H1 (cell line): ENCODE measurements at regions not wholly inside any gene's neighbourhood (a gene's known extent, or its start where the extent isn't known, plus 50 kb on each side); places are given as distances from the start of the nearest gene placed in this dataset.

Experiments
- EGR1 ChIP-seq: IDR thresholded peaks from 2 replicates; pipeline ENCODE4 v1.6.1; 2011; ENCODE audit warnings: low read depth, low read length, borderline replicate concordance
- RBBP5 ChIP-seq: IDR thresholded peaks from 2 replicates; pipeline ENCODE4 v1.7.1; 2012; ENCODE audit warnings: low read depth, mild to moderate bottlenecking, inconsistent platforms, low read length, moderate library complexity, borderline replicate concordance
- SIRT6 ChIP-seq: IDR thresholded peaks from one replicate; pipeline ENCODE4 v1.7.1; 2012; ENCODE audit warnings: low read length, inconsistent platforms
- TBP ChIP-seq: IDR thresholded peaks from 2 replicates; pipeline ENCODE4 v1.6.1; 2011; ENCODE audit warnings: low read depth, low read length, improper control_type of control experiment
- YY1 ChIP-seq: IDR thresholded peaks from 2 replicates; pipeline ENCODE4 v1.6.1; 2011; ENCODE audit warnings: low read depth, mild to moderate bottlenecking, low read length

DNA sequence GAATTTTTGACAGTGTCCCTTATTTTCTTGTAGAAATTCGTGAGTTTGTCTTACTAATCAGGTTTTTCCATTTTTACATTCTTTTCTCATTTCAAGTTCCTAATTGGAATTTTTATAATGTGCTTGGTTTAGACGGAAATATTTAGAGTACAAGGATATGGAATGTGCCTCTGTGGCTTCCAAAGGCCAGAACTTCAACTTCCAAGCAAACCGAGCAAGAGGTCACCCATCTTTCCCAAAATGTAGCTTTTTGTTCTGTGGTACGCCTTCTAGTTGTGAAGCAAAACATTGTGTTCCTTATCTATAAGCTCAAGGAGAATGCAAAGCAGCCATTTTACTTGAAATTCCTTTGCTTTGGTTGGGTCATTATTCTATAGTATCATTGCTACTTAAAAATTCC, 212.8 kb upstream of the PACRGL start (continued):
- no peak for TF ChIP-seq EGR1
- no peak for TF ChIP-seq TBP
- TF ChIP-seq SIRT6: no peak
- no peak for TF ChIP-seq RBBP5
- no peak for TF ChIP-seq YY1
